IMR-90 (cell line): ENCODE measurements at regions not wholly inside any gene's neighbourhood (a gene's known extent, or its start where the extent isn't known, plus 50 kb on each side); places are given as distances from the start of the nearest gene placed in this dataset.

ENCODE experiments used
- ATAC-seq: fragments of 200-7000 bp; cut with Tn5 transposase; 2 replicates; pipeline ENCODE4 v1.9.1; 2020; ENCODE audit warnings: low read depth, mild to moderate bottlenecking, moderate library complexity
- BruUV-seq: library from RNA; stranded (reverse); fragments of 400-500 nt; replicated peaks from 2 replicates; lab custom pipeline; 2021; lab: Mats Ljungman, UMichigan
- CTCF ChIA-PET: fragments of 300-600 bp; formaldehyde crosslinking; extraction: SDS; loops from one replicate; lab custom pipeline; 2021; ENCODE audit warnings: antibody characterized with exemption; lab: Yijun Ruan, JAX
- POLR2A ChIA-PET: fragments of 300-600 bp; sonication (Branson Sonifier 250); formaldehyde crosslinking; loops from one replicate; lab custom pipeline; 2022; ENCODE audit warnings: antibody characterized with exemption; ENCODE audit not compliant: unreplicated experiment; lab: Charles Lee
- DNase-seq: peaks from one replicate; pipeline ENCODE4 v3.0.0; 2013
- H2AFZ ChIP-seq: replicated peaks from 2 replicates; pipeline ENCODE3; 2013; ENCODE audit warnings: low read length, mild to moderate bottlenecking; ENCODE audit not compliant: poor library complexity
- H2AK5ac ChIP-seq: 2 replicates; pipeline ENCODE4 v1.6.1; 2013; ENCODE audit warnings: low read depth, low read length, inconsistent platforms
- H2AK9ac ChIP-seq: replicated peaks from 2 replicates; pipeline ENCODE3; 2013; ENCODE audit warnings: mild to moderate bottlenecking, low read depth, low read length, moderate library complexity; ENCODE audit not compliant: poor library complexity
- H2BK120ac ChIP-seq: 2 replicates; pipeline ENCODE4 v1.6.1; 2013; ENCODE audit warnings: low read depth, low read length, inconsistent platforms
- H2BK15ac ChIP-seq: 3 replicates; pipeline ENCODE4 v1.6.1; 2013; ENCODE audit warnings: low read depth, low read length, inconsistent platforms
- H2BK20ac ChIP-seq: 2 replicates; pipeline ENCODE4 v1.6.1; 2013; ENCODE audit warnings: low read depth, mild to moderate bottlenecking, inconsistent platforms, low read length, moderate library complexity
- H2BK5ac ChIP-seq: 2 replicates; pipeline ENCODE4 v1.6.1; 2013; ENCODE audit warnings: mild to moderate bottlenecking, low read depth, low read length, inconsistent platforms; ENCODE audit not compliant: poor library complexity, severe bottlenecking
- H3K14ac ChIP-seq: replicated peaks from 2 replicates; pipeline ENCODE4 v1.6.1; 2013; ENCODE audit warnings: low read depth, low read length, inconsistent platforms
- H3K18ac ChIP-seq: 2 replicates; pipeline ENCODE4 v1.6.1; 2013; ENCODE audit warnings: low read depth, low read length, control low read depth
- H3K23ac ChIP-seq: 2 replicates; pipeline ENCODE4 v1.6.1; 2013; ENCODE audit warnings: low read depth, low read length, inconsistent platforms
- H3K27ac ChIP-seq: 2 replicates; pipeline ENCODE4 v1.5.1; 2013; ENCODE audit warnings: mild to moderate bottlenecking, control low read depth, low read length; ENCODE audit not compliant: insufficient read depth
- H3K27me3 ChIP-seq: 2 replicates; pipeline ENCODE4 v1.6.1; 2013; ENCODE audit warnings: low read length; ENCODE audit not compliant: control insufficient read depth, insufficient read depth
- H3K36me3 ChIP-seq: 2 replicates; pipeline ENCODE4 v1.6.1; 2013; ENCODE audit warnings: low read length, mixed read lengths; ENCODE audit not compliant: control insufficient read depth, insufficient read depth
- H3K4ac ChIP-seq: 2 replicates; pipeline ENCODE4 v1.6.1; 2013; ENCODE audit warnings: low read depth, low read length, inconsistent platforms
- H3K4me1 ChIP-seq: 2 replicates; pipeline ENCODE4 v1.6.1; 2013; ENCODE audit warnings: low read length, mixed read lengths; ENCODE audit not compliant: control insufficient read depth, insufficient read depth
- H3K4me2 ChIP-seq: 2 replicates; pipeline ENCODE4 v1.6.1; 2013; ENCODE audit warnings: low read depth, mild to moderate bottlenecking, control low read depth, low read length, moderate library complexity
- H3K4me3 ChIP-seq: 2 replicates; pipeline ENCODE4 v1.5.1; 2013; ENCODE audit warnings: low read depth, mild to moderate bottlenecking, control low read depth, low read length, moderate library complexity; ENCODE audit not compliant: insufficient read depth
- H3K56ac ChIP-seq: 2 replicates; pipeline ENCODE4 v1.6.1; 2013; ENCODE audit warnings: low read length, inconsistent platforms; ENCODE audit not compliant: insufficient read depth; ENCODE audit errors: extremely low read depth
- H3K79me1 ChIP-seq, 2 experiments: 2 replicates each; pipeline ENCODE4 v1.6.1; 2013; ENCODE audit warnings: low read length in 2 of 2, inconsistent platforms in 1 of 2, low read depth in 1 of 2
- H3K9ac ChIP-seq: 2 replicates; pipeline ENCODE4 v1.6.1; 2013; ENCODE audit warnings: low read depth, low read length, control low read depth
- H3K9me1 ChIP-seq: 2 replicates; pipeline ENCODE4 v1.6.1; 2013; ENCODE audit warnings: low read length, inconsistent platforms; ENCODE audit not compliant: insufficient read depth
- H3K9me3 ChIP-seq: 2 replicates; pipeline ENCODE4 v1.6.1; 2013; ENCODE audit warnings: low read length; ENCODE audit not compliant: control insufficient read depth, insufficient read depth
- H4K20me1 ChIP-seq: 2 replicates; pipeline ENCODE4 v1.6.1; 2013; ENCODE audit warnings: low read length, inconsistent platforms; ENCODE audit not compliant: insufficient read depth
- H4K5ac ChIP-seq: 2 replicates; pipeline ENCODE4 v1.6.1; 2013; ENCODE audit warnings: mild to moderate bottlenecking, low read depth, low read length, control low read depth
- H4K8ac ChIP-seq, 2 experiments: 2 replicates each; pipeline ENCODE4 v1.6.1; 2013; ENCODE audit warnings: low read depth in 2 of 2, low read length in 2 of 2, control low read depth in 1 of 2, inconsistent platforms in 1 of 2
- H4K91ac ChIP-seq: 2 replicates; pipeline ENCODE4 v1.6.1; 2013; ENCODE audit warnings: low read depth, low read length, inconsistent platforms; ENCODE audit not compliant: insufficient read depth
- BHLHE40 ChIP-seq: fragments of 150-350 bp; IDR thresholded peaks from 2 replicates; pipeline ENCODE4 v1.6.1; 2016; ENCODE audit warnings: mild to moderate bottlenecking, low read depth, low read length
- CEBPB ChIP-seq: IDR thresholded peaks from 2 replicates; pipeline ENCODE4 v1.6.1; 2012; ENCODE audit warnings: low read depth, low read length, improper control_type of control experiment
- CHD1 ChIP-seq: IDR thresholded peaks from 2 replicates; pipeline ENCODE4 v1.6.1; 2012; ENCODE audit warnings: low read depth, low read length, improper control_type of control experiment
- CTCF ChIP-seq: conservative IDR thresholded peaks from 2 replicates; pipeline ENCODE4 v1.5.1; 2012; ENCODE audit warnings: mild to moderate bottlenecking, low read depth, low read length, improper control_type of control experiment
- FOS ChIP-seq: fragments of 150-350 bp; IDR thresholded peaks from 2 replicates; pipeline ENCODE4 v1.6.1; 2016; ENCODE audit warnings: low read depth, low read length
- MAFK ChIP-seq: IDR thresholded peaks from 2 replicates; pipeline ENCODE4 v1.6.1; 2012; ENCODE audit warnings: low read depth, low read length, improper control_type of control experiment
- MAZ ChIP-seq: IDR thresholded peaks from 2 replicates; pipeline ENCODE4 v1.6.1; 2012; ENCODE audit warnings: low read depth, mild to moderate bottlenecking, low read length, improper control_type of control experiment, moderate library complexity, borderline replicate concordance
- MXI1 ChIP-seq: IDR thresholded peaks from 2 replicates; pipeline ENCODE4 v1.6.1; 2012; ENCODE audit warnings: low read depth, mild to moderate bottlenecking, low read length, moderate library complexity, borderline replicate concordance
- NFE2L2 ChIP-seq: fragments of 150-350 bp; IDR thresholded peaks from 2 replicates; pipeline ENCODE4 v1.6.1; 2016; ENCODE audit warnings: low read depth, mild to moderate bottlenecking, low read length
- POLR2A ChIP-seq: IDR thresholded peaks from 2 replicates; pipeline ENCODE4 v1.6.1; 2012; ENCODE audit warnings: mild to moderate bottlenecking, low read depth, low read length
- RAD21 ChIP-seq: IDR thresholded peaks from 2 replicates; pipeline ENCODE4 v1.6.1; 2012; ENCODE audit warnings: low read length, improper control_type of control experiment
- RCOR1 ChIP-seq: IDR thresholded peaks from 2 replicates; pipeline ENCODE4 v1.6.1; 2012; ENCODE audit warnings: mild to moderate bottlenecking, low read length, improper control_type of control experiment; ENCODE audit not compliant: insufficient replicate concordance
- RFX5 ChIP-seq: IDR thresholded peaks from 2 replicates; pipeline ENCODE4 v1.8.0; 2012; ENCODE audit warnings: low read depth, mild to moderate bottlenecking, low read length, moderate library complexity
- SMC3 ChIP-seq: fragments of 150-350 bp; IDR thresholded peaks from 2 replicates; pipeline ENCODE4 v1.6.1; 2016; ENCODE audit warnings: low read depth, mild to moderate bottlenecking, antibody characterized with exemption, low read length, moderate library complexity
- USF2 ChIP-seq: fragments of 150-350 bp; IDR thresholded peaks from 2 replicates; pipeline ENCODE4 v1.6.1; 2017; ENCODE audit warnings: mild to moderate bottlenecking, antibody characterized with exemption, low read length, low read depth
- WGBS, 2 experiments: methylation state at CpG; one replicate each; pipeline versions ENCODE4 v1.1.5 to v1.1.7; 2013; ENCODE audit warnings: missing lambda C conversion rate in 2 of 2; ENCODE audit not compliant: insufficient read length in 1 of 2; ENCODE audit errors: extremely low coverage in 2 of 2; 5-methylcytosine and 5-hydroxymethylcytosine counted together
- dilution Hi-C: fragments of 300-500 bp; cut with HindIII; formaldehyde crosslinking; loops from one replicate; pipeline ENCODE4 v1.14.3; 2018; ENCODE audit warnings: low sequenced_read_pairs; ENCODE audit not compliant: unreplicated experiment
- in situ Hi-C: fragments of 300-500 bp; cut with MboI; formaldehyde crosslinking; loops from 3 replicates; pipeline ENCODE4 v1.14.3; 2019; ENCODE audit warnings: low sequenced_read_pairs, inconsistent platforms, mixed read lengths
- intact Hi-C: fragments of 100-400 bp; cut with micrococcal nuclease; formaldehyde crosslinking; loops from 2 replicates; pipeline ENCODE4 v1.10.0; 2022
- TF ChIP-seq, protein P1 (sequence below): fragments of 150-350 bp; IDR thresholded peaks from 2 replicates; pipeline ENCODE4 v1.6.1; 2016; ENCODE audit warnings: low read depth, mild to moderate bottlenecking, low read length, moderate library complexity, borderline replicate concordance

- Histone ChIP-seq H3K27ac (no peak overlapping the region), H3K23ac (no peak overlapping the region), H3K14ac (no peak overlapping the region), H2BK20ac (no peak overlapping the region), H4K5ac (no peak overlapping the region), H3K27me3 (no peaks in the 10 kb centered on the region), H3K9ac (no peak overlapping the region), H4K20me1 (no peaks in the 10 kb centered on the region), H3K4me1 (no peaks in the 10 kb centered on the region), H2BK5ac (no peak overlapping the region), H3K9me3 (no peaks in the 10 kb centered on the region), H3K18ac (no peak overlapping the region), H3K4me2 (no peak overlapping the region), H2BK120ac (no peak overlapping the region), H3K4ac (no peak overlapping the region), H2BK15ac (no peak overlapping the region), H3K79me1 (no peaks in the 10 kb centered on the region), H2AFZ (no peak overlapping the region), H4K91ac (no peak overlapping the region), H2AK5ac (no peak overlapping the region), H4K8ac (no peak overlapping the region), H3K9me1 (no peaks in the 10 kb centered on the region), H2AK9ac (no peak overlapping the region), H3K56ac (no peak overlapping the region), H3K36me3 (no peaks in the 10 kb centered on the region), H3K4me3 (no peak overlapping the region)
- no TSS peak for BruUV-seq
- ChIA-PET POLR2A (interaction anchor here (0.5 kb wide), 1 partner anchor 63 kb away, joined by 3 read pairs; no protein-coding TSS in a partner anchor), CTCF (no interaction called here)
- ATAC-seq: no peak
- dilution Hi-C loops (no loop called here), intact Hi-C loops (no loop called here), in situ Hi-C loops (no loop called here)
- DNase-seq: no peak
- WGBS, 2 experiments: no CpG with 5 or more reads among the region's 1 CpG
- TF ChIP-seq SMC3: no peak
- no peak for TF ChIP-seq POLR2A
- no peak for TF ChIP-seq BHLHE40
- TF ChIP-seq, protein P1, sequence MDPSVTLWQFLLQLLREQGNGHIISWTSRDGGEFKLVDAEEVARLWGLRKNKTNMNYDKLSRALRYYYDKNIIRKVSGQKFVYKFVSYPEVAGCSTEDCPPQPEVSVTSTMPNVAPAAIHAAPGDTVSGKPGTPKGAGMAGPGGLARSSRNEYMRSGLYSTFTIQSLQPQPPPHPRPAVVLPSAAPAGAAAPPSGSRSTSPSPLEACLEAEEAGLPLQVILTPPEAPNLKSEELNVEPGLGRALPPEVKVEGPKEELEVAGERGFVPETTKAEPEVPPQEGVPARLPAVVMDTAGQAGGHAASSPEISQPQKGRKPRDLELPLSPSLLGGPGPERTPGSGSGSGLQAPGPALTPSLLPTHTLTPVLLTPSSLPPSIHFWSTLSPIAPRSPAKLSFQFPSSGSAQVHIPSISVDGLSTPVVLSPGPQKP: no peak
- TF ChIP-seq MAZ: no peak
- no peak for TF ChIP-seq RCOR1
- no peak for TF ChIP-seq USF2
- no peak for TF ChIP-seq CTCF
- no peak for TF ChIP-seq RFX5
- TF ChIP-seq MAFK: no peak
- TF ChIP-seq CEBPB: no peak
- no peak for TF ChIP-seq CHD1
- no peak for TF ChIP-seq FOS
- no peak for TF ChIP-seq NFE2L2
- TF ChIP-seq MXI1: no peak
- TF ChIP-seq RAD21: no peak
Measured at GRCh38 chr1:219476716-219477115, 136.2 kb downstream of the ZC3H11B start.
